Natural killer cell treated with Interleukin-12 subunit alpha and Interleukin-12 subunit beta and Interleukin-15 and Interleukin-18, amount 100 ng/mL, for 72 hours (primary cell): ENCODE measurements at regions not wholly inside any gene's neighbourhood (a gene's known extent, or its start where the extent isn't known, plus 50 kb on each side); places are given as distances from the start of the nearest gene placed in this dataset.
"Not testable (repeated sequence)": the region's sequence is repeated elsewhere in the genome, so short reads cannot be mapped to it uniquely, and the experiment has no call there.

Experiments
- ATAC-seq, 2 donors: fragments of 150-1000 bp; cut with Tn5 transposase in 1 of 2; sonication (Bioruptor Pico), chemical (Tn5 transposase) in 1 of 2; 2 replicates each; pipeline ENCODE4 v1.10.0; 2021
- DNase-seq: peaks from one replicate; pipeline ENCODE4 v3.0.0; 2022; ENCODE audit warnings: low spot score
- H3K27ac Mint-ChIP-seq, 2 donors: 1 replicate in 1 of 2; 2 replicates in 1 of 2; pipeline ENCODE4 v1.8.0; 2022; ENCODE audit warnings: mixed read lengths in 2 of 2, mild to moderate bottlenecking in 1 of 2, moderate library complexity in 1 of 2
- H3K27me3 Mint-ChIP-seq, 2 donors: 1 replicate in 1 of 2; 2 replicates in 1 of 2; pipeline ENCODE4 v1.8.0; 2022; ENCODE audit warnings: mixed read lengths in 2 of 2
- H3K36me3 Mint-ChIP-seq: one replicate; pipeline ENCODE4 v1.8.0; 2022; ENCODE audit warnings: mixed read lengths
- H3K4me1 Mint-ChIP-seq, 2 donors: 1 replicate in 1 of 2; 2 replicates in 1 of 2; pipeline ENCODE4 v1.8.0; 2022; ENCODE audit warnings: low read depth in 2 of 2, mixed read lengths in 2 of 2, mild to moderate bottlenecking in 1 of 2
- H3K4me3 Mint-ChIP-seq: one replicate; pipeline ENCODE4 v1.8.0; 2022; ENCODE audit warnings: mixed read lengths
- H3K9me3 Mint-ChIP-seq: 2 replicates; pipeline ENCODE4 v1.8.0; 2022; ENCODE audit warnings: mixed read lengths

DNA sequence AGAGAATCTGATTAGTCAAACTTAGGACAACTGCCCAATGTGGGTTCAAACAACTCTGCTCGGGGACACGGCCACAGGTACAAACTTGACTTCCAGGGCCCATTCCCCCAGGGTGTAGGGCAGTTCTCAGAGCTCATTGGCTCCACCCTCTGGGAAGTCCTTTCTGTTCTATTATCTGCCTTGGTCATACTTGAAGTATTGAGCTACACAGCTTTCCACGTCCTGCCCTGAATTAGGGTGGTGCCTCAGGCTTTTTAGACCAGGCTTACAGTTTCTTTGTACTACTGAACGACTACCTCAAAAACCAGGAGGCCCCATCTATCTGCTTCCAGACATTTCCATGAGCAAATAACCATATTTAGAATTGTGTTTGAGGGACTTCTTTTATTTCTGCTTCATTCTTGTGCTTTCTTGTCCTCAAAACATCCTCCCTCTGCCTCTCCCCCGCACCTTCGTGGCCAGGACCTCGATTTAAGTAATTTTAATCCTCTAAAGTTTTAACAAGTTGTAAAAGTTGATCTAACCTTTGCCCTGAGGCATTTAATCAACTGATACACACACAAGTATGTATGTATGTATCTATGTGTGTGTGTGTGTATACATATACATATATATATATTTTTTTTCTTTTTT lies 281.7 kb upstream of the AMIGO2 start:
- H3K4me1 Mint-ChIP-seq: peaks cover 45 to 46% of the 10 kb centered on the region in 2 donors

DNA sequence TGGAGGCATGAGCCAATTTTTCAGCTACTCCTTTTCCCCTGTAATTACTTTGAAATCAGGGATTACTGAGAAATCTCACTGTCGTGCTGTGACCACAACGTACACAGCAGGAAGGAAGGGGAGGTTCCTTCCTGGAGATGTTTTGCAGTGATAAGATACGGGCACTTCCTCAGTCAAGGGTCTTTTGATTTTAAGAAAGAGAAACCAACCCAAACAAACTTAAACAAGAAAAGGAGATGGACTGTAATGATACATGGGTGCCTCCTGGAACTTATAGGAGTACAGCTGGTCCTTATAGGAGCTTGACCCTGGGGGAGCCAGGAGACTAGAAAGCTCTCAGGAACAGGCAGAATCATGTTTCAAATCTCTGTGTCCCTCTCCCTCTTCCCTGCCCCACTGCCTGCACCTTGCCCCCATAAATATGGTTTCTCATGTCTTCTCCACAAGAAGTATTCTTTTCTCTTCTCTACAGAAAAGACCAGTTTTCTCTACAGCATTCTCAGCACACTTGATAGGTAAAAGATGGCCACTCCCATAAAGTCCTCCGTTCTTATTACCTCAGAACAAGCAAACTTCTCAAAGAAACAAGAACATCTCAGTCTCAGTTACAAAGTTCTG lies 281.1 kb upstream of the AMIGO2 start:
- H3K4me1 Mint-ChIP-seq: peaks cover 51 to 52% of the 10 kb centered on the region in 2 donors
- H3K36me3 Mint-ChIP-seq: peaks cover 19% of the 10 kb centered on the region
- H3K4me3 Mint-ChIP-seq: peak overlapping the region; percentile 81
- ATAC-seq (peak; percentile 75 to 80), DNase-seq (peak; percentile 76)
- no peaks in the 10 kb centered on the region for H3K27me3 Mint-ChIP-seq
- peak overlapping the region; percentile 94 to 96 for H3K27ac Mint-ChIP-seq
- peaks cover 7% of the 10 kb centered on the region for H3K9me3 Mint-ChIP-seq

More for the DNA sequence above, 281.7 kb upstream of the AMIGO2 start:
- Mint-ChIP-seq H3K4me3 (peak overlapping the region; percentile 81), H3K27ac (peak overlapping the region; percentile 94 to 96), H3K9me3 (peaks cover 7% of the 10 kb centered on the region), H3K36me3 (peaks cover 18% of the 10 kb centered on the region), H3K27me3 (no peaks in the 10 kb centered on the region)
- DNase-seq: peak; percentile 77
- peak; percentile 91 to 92 for ATAC-seq

DNA sequence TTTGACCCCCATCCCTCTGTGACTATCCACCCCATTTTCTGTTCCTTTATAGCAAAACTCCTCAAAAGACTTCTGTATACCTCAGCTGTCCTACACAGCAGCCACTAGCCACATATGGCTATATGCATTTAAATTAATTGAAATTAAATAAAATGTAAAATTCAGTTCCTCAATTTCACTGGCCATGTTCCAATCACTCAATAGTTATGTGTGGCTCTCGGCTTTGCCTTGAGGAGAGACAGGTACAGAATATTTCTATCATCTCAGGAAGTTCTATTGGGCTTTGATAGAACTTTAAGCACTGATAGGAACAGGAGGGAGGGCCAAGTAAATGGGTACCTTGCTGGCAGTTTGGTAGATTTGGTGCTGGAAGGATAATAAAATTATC lies 280.3 kb upstream of the AMIGO2 start:
- H3K27me3 Mint-ChIP-seq: no peaks in the 10 kb centered on the region
- DNase-seq (no peak), ATAC-seq (no peak)
- peaks cover 19% of the 10 kb centered on the region for H3K36me3 Mint-ChIP-seq
- peak overlapping the region; percentile 81 for H3K4me3 Mint-ChIP-seq
- peak overlapping the region; percentile 94 to 96 for H3K27ac Mint-ChIP-seq
- H3K9me3 Mint-ChIP-seq: peaks cover 10% of the 10 kb centered on the region
- peaks cover 57 to 60% of the 10 kb centered on the region in 2 donors for H3K4me1 Mint-ChIP-seq

DNA sequence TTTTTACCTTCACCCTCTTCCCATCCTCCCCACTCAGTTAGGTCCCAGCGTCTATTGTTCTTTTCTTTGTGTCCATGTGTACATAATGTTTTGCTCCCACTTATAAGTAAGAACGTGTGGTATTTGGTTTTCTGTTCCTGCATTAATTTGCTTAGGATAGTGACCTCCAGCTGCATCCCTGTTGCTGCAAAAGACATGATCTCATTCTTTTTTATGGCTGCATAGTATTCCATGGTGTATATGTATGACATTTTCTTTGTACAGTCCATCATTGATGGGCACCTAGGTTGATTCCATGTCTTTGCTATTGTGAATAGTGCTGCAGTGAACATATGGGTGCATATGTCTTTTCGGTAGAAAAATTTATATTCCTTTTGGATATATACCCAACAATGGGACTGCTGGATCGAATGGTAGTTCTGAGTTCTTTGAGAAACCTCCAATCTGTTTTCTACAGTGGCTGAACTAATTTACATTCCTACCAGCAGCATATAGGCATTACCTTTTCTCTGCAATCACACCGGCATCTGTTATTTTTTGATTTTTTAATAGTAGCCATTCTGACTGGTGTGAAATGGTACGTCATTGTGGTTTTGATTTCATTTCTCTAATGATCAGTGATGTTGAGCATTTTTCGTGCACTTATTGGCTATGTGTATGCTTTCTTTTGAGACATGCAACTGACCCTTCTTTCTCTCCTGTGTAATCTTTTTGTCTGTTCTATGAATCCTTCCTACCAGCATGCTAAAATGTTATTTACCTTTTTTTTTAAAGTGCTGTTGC lies 279.7 kb upstream of the AMIGO2 start:
- Mint-ChIP-seq H3K36me3 (peaks cover 19% of the 10 kb centered on the region), H3K27ac (peak overlapping the region; percentile 94 to 96), H3K4me3 (peak overlapping the region; percentile 81), H3K4me1 (peaks cover 57 to 60% of the 10 kb centered on the region in 2 donors), H3K9me3 (peaks cover 10% of the 10 kb centered on the region), H3K27me3 (no peaks in the 10 kb centered on the region)
- DNase-seq: no peak
- ATAC-seq: no peak

DNA sequence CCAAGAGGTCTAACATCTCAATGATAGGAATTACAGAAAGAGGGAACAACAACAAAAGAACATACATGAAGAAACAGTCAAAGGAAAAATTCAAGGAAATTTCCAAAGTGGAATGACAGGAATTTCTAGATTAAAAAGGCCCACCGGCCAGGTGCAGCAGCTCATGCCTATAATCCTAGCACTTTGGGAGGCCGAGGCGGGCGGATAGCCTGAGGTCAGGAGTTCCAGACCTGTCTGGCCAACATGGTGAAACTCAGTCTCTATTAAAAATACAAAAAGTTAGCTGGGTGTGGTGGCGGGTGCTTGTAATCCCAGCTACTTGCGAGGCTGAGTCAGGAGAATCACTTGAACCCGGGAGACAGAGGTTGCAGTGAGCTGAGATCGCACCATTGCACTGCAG lies 277.2 kb upstream of the AMIGO2 start:
- H3K27ac Mint-ChIP-seq: peak overlapping the region; percentile 85 to 95
- peak overlapping the region; percentile 71 for H3K4me3 Mint-ChIP-seq
- not testable (repeated sequence) for H3K27me3 Mint-ChIP-seq, DNase-seq, ATAC-seq
- H3K4me1 Mint-ChIP-seq: peaks cover 59 to 60% of the 10 kb centered on the region in 2 donors
- peaks cover 12% of the 10 kb centered on the region for H3K9me3 Mint-ChIP-seq
- peaks cover 22% of the 10 kb centered on the region for H3K36me3 Mint-ChIP-seq

DNA sequence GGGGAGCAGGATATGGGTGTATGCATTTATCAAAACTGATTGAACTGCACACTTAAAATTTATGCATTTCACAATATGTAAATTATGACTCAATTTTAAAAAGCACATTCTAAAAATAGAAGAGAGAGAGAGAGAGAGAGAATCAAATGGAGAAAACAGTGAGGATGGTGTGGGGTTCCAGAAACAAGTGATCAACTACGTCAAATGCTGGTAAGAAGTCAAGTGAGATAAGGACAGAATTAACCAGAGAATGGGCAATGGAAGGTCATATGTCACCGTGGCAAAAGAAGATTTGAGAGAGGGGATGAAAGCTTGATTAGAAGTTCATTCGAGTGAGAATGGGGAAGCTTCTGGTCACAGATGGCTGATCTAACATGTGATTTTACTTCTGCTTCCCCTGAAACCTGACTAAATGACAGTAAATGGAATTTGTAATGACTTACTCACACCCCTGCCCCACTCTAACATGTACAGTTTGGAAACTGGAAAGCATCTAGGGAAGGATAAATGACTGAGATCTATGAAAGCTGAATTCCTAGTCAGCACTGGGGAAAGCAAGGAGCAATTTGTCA lies 276.5 kb upstream of the AMIGO2 start:
- Mint-ChIP-seq H3K27me3 (no peaks in the 10 kb centered on the region), H3K27ac (peak overlapping the region; percentile 85 to 95), H3K4me1 (peaks cover 52 to 54% of the 10 kb centered on the region in 2 donors), H3K9me3 (peaks cover 12% of the 10 kb centered on the region), H3K4me3 (peak overlapping the region; percentile 71), H3K36me3 (peaks cover 23% of the 10 kb centered on the region)
- peak; percentile 76 to 81 for ATAC-seq
- no peak for DNase-seq

DNA sequence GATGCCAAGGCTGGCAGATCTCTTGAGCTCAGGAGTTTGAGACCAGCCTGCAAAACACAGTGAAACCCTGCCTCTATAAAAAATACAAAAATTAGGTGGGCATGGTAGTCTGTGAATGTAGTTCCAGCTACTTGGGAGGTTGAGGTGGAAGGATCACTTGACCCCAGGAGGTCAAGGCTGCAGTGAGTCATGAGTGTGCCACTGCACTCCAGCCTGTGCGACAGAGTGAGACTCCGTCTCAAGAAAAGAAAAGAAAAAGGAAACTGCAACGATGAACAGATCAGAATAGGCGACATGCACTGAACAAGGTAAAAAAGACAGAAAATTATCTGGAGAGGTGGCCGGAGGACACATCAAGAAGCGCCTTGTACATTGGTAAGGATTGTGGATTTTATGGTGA lies 273.7 kb upstream of the AMIGO2 start:
- Mint-ChIP-seq H3K9me3 (peaks cover 8% of the 10 kb centered on the region), H3K27ac (peak overlapping the region; percentile 5 to 61), H3K36me3 (peaks cover 17% of the 10 kb centered on the region), H3K4me1 (peaks cover 42 to 52% of the 10 kb centered on the region in 2 donors), H3K27me3 (no peaks in the 10 kb centered on the region), H3K4me3 (no peak overlapping the region)
- no peak for DNase-seq
- no peak for ATAC-seq

DNA sequence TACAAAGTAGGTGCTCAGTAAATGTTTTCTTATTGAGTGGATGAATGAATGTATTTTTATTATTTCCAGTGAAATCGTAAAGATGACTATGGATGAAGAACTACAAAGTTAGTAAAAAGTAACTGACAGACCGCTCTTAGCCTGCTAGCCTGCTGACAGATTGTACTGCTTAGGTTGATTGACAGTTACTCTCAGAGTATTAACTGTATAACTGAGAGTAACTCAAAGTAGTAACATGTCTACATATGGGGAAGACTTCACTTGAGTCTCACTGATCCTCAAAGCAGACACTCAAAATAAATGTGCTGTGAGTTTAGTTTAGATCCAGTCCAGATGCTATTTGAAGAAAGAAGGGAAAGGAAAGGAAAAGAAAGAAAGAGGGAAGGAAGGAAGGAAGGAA lies 272.3 kb upstream of the AMIGO2 start:
- H3K4me3 Mint-ChIP-seq: no peak overlapping the region
- no peak for DNase-seq
- no peak for ATAC-seq
- peak overlapping the region in 1 of 2 donors; percentile 58 for H3K27ac Mint-ChIP-seq
- peaks cover 8% of the 10 kb centered on the region for H3K9me3 Mint-ChIP-seq
- peaks cover 37 to 52% of the 10 kb centered on the region in 2 donors for H3K4me1 Mint-ChIP-seq
- peaks cover 10% of the 10 kb centered on the region for H3K36me3 Mint-ChIP-seq
- no peaks in the 10 kb centered on the region for H3K27me3 Mint-ChIP-seq

DNA sequence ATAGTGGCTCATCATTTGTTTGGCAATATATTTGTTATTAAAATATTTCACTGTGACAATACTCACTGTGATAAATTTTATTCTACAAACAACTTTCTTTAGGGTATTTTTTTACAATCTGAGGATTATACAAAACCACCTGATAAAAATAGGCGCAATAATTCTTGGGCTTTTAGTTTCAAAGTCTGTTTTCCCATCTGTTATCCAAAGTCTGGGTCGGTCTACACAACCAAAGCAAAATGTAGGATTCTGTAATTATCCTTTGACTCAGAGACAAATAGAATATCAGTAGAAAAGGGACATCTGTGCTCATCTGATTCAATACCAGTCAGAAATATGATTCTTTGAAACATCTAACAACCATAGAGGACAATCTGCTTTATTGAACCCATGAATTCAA lies 271.8 kb upstream of the AMIGO2 start:
- Mint-ChIP-seq H3K27ac (peak overlapping the region in 1 of 2 donors; percentile 58), H3K4me3 (no peak overlapping the region), H3K9me3 (peaks cover 5% of the 10 kb centered on the region), H3K36me3 (peaks cover 6% of the 10 kb centered on the region), H3K27me3 (no peaks in the 10 kb centered on the region), H3K4me1 (peaks cover 32 to 46% of the 10 kb centered on the region in 2 donors)
- ATAC-seq (no peak), DNase-seq (no peak)

DNA sequence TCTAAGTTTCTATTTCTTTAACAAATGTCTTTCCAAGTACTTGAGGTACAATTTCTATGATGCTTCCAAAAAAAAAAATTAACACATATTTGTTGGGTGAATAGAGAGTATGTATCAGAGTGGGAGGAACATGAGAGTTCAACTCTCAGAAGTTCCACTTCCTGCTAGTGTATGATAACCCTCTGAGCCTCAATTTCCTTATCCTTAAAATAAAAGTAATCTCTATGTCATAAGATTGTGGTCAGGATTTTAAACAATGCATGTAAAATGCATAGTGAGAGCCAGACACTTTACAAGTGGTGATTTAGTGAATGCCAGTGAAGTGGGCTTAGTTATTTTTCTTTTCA lies 270.3 kb upstream of the AMIGO2 start:
- Mint-ChIP-seq H3K9me3 (peaks cover 3% of the 10 kb centered on the region), H3K27ac (peak overlapping the region; percentile 58 to 64), H3K4me3 (peak overlapping the region; percentile 15), H3K27me3 (no peaks in the 10 kb centered on the region), H3K36me3 (peaks cover 4% of the 10 kb centered on the region), H3K4me1 (peaks cover 19 to 32% of the 10 kb centered on the region in 2 donors)
- DNase-seq: no peak
- peak in 1 of 2 donors; percentile 46 for ATAC-seq

DNA sequence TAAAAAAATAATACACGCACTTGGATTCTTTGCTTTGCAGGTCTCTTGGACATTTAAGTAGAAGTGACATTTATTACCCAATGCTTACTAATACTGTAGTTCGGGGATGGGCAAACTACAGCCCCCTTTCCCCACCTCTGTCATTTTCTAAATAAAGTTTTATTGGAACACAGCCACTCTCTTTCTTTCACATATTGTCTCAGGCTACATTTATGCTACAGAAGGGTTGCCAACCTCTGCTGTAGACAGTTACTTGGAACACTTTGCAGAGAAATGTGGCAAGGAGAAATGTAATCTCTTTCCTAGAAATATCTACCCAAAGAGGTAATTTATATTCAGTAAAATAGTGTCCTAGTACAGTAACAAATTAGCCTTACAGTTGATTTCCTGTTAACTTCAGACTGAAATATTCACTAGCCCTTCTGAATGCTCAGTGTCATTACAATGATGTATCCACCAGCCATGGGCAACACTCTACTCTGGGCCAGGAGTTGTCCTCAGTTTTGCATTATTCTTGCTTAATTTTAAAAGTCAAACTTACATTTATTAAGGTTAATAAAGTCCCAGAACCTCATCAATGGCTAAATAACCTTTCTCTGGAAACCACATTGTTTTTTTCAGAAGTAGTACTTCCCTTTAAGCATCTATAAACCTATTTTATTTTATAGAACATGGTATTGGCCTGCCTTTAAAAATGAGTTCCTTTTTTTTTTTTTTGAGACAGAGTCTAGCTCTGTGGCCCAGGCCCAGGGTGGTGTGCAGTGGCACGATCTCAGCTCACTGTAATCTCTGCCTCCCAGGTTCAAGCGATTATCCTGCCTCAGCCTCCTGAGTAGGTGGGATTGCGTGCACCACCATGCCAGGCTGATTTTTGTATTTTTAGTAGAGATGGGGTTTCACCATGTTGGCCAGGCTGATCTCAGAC lies 269.6 kb upstream of the AMIGO2 start:
- DNase-seq (no peak), ATAC-seq (no peak)
- H3K27me3 Mint-ChIP-seq: no peaks in the 10 kb centered on the region
- H3K9me3 Mint-ChIP-seq: peaks cover 3% of the 10 kb centered on the region
- H3K27ac Mint-ChIP-seq: peak overlapping the region; percentile 58 to 64
- peak overlapping the region; percentile 15 for H3K4me3 Mint-ChIP-seq
- H3K4me1 Mint-ChIP-seq: peaks cover 19 to 32% of the 10 kb centered on the region in 2 donors
- peaks cover 4% of the 10 kb centered on the region for H3K36me3 Mint-ChIP-seq

DNA sequence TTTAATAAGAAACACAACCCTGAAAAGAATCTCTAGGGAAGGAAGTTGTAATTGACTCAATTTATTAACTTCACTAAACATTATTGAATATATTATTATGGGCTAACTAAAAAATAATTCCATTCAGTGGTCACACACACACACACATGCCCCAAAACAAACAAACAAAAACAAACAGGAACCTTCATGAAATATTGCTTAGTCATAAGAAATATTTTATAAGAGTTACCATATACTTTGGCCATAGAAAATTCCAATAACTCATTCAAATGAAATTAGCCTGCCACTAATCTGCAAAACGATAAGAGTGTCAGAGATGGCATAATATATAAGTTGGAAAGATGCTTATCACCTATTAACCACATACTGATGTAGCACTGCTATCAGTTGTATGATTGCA lies 268.4 kb upstream of the AMIGO2 start:
- Mint-ChIP-seq H3K27ac (peak overlapping the region in 1 of 2 donors; percentile 58), H3K36me3 (peaks cover 4% of the 10 kb centered on the region), H3K9me3 (peaks cover 3% of the 10 kb centered on the region), H3K4me1 (peaks cover 13 to 25% of the 10 kb centered on the region in 2 donors), H3K4me3 (no peak overlapping the region), H3K27me3 (no peaks in the 10 kb centered on the region)
- no peak for ATAC-seq
- DNase-seq: no peak
